ENCODE measurements at regions not wholly inside any gene's neighbourhood (a gene's known extent, or its start where the extent isn't known, plus 50 kb on each side); places are given as distances from the start of the nearest gene placed in this dataset.

GRCh38 chr6:88349511-88349910, 183.4 kb upstream of the CNR1 start:
- TF ChIP-seq, protein P1, sequence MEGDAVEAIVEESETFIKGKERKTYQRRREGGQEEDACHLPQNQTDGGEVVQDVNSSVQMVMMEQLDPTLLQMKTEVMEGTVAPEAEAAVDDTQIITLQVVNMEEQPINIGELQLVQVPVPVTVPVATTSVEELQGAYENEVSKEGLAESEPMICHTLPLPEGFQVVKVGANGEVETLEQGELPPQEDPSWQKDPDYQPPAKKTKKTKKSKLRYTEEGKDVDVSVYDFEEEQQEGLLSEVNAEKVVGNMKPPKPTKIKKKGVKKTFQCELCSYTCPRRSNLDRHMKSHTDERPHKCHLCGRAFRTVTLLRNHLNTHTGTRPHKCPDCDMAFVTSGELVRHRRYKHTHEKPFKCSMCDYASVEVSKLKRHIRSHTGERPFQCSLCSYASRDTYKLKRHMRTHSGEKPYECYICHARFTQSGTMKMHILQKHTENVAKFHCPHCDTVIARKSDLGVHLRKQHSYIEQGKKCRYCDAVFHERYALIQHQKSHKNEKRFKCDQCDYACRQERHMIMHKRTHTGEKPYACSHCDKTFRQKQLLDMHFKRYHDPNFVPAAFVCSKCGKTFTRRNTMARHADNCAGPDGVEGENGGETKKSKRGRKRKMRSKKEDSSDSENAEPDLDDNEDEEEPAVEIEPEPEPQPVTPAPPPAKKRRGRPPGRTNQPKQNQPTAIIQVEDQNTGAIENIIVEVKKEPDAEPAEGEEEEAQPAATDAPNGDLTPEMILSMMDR (IDR thresholded peaks at IDR 0.05), result no peak

GRCh38 chr6:88342336-88342735, 176.2 kb upstream of the CNR1 start:
- TF ChIP-seq, protein P1 (IDR thresholded peaks at IDR 0.05), result no peak

- TF ChIP-seq, protein P1 (IDR thresholded peaks at IDR 0.05), result no peak
These were observed 173.6 kb upstream of the CNR1 start for GRCh38 chr6:88339761-88340160.

- TF ChIP-seq, protein P1 (IDR thresholded peaks at IDR 0.05), result no peak
These were observed 155.2 kb upstream of the CNR1 start for GRCh38 chr6:88321306-88321705.

DNA sequence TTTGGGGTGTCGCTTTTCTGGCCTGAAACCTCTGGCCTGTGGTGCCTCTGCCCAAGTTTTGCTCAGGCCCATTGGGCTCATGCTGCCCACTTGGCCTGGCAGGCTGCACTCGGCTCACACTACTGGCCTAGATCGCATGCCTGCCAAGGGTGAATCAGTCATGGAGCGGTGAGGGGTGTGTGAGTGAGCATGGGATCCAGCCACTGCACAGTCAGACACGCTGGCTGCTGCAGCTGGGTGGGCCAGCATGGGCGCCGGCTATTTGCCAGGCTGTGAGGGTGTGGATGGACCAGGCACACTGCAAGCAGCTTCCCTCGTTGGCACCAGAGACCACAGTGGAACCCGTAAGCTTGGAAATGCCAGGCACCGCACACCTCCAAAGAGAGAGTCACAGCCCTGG, 145.4 kb upstream of the CNR1 start:
- TF ChIP-seq, protein P1 (IDR thresholded peaks at IDR 0.05), result no peak

DNA sequence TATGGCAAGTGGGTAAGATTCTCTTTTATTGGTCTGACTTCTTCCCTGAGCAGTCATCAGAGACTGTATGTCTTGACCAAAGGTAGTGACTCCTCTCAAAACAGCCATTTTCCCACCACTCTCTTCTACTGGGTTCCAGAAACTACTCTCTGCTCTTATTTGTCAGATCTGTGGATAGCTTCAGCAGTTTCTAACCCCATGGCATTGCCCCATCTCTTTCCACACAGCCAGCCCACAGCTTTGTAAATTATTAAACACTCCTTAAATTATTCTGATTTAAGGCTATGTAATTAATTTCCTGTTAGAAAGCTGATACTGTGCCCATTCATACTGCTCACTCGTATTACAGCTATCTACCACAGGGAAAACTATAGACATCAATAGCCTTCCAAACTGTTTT, 138.4 kb upstream of the CNR1 start:
- TF ChIP-seq, protein P1 (IDR thresholded peaks at IDR 0.05), result no peak

DNA sequence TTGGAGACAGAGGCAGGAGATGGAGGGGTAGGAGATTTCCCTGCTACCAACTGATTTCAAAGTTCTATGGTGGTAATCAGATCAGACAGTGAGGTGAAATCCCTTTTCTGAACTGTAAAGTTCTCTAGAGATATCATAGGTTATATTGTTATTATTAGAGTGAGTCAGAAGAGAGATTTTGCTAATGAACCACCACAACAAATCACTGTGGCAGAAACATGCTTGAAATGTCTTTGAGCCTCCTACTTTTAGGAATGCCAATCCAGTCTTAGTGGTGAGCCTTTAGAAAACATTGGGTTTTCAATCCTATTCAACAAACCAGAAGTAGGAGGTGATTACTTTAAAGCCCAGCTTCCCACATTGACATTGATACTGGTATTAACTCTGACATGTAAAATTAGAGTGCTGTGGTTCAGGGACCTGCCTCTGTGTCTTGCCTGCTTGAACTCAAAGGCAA, 136.7 kb upstream of the CNR1 start:
- TF ChIP-seq, protein P1 (IDR thresholded peaks at IDR 0.05), result no peak
